ENCODE measurements at regions not wholly inside any gene's neighbourhood (a gene's known extent, or its start where the extent isn't known, plus 50 kb on each side); places are given as distances from the start of the nearest gene placed in this dataset.

DNA sequence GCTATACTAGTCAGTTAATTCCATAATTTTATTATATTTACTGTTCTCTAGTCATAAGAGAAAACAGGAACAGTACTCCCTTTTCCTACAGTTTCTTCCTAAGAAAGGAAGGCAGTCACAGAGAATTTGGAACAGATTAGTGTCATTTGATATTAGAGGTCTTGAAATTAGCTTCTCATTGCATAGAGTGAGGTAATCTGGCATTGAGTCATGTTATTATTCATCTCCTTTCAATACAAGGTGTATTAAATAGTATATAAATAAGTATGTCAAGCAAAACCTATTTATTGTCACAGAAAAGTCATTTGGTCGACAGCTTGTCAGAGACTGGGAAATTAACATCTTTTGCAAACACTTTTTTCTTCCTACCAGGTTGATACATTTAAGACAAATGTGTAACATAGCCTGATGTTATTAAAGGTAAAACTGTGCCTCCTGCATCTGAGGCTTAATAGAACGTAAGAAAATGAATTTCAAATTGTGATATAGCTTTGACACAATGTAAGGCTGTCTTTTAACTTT lies 753.1 kb upstream of the FRG1 start:
- no peak for TF ChIP-seq EP300 (IDR thresholded peaks at IDR 0.05)
- no peak for TF ChIP-seq POLR2AphosphoS5 (IDR thresholded peaks at IDR 0.05)

Measured in gastroesophageal sphincter (tissue), 2 donors.